Activated naive CD4-positive, alpha-beta T cell (primary cell): ENCODE measurements at regions not wholly inside any gene's neighbourhood (a gene's known extent, or its start where the extent isn't known, plus 50 kb on each side); places are given as distances from the start of the nearest gene placed in this dataset.

ENCODE experiments used
- DNase-seq, 4 experiments: peaks; one replicate each; lab custom pipeline; 2025; lab: John Stamatoyannopoulos, UW

- DNase-seq = no peak
Observed at GRCh38 chr2:6355886-6356761, 509.6 kb downstream of the CMPK2 start.

GRCh38 chr2:6358546-6358945, 507.2 kb downstream of the CMPK2 start:
- DNase-seq = no peak

- no peak for DNase-seq
Observed at GRCh38 chr2:6358985-6359384, 506.7 kb downstream of the CMPK2 start.

DNA sequence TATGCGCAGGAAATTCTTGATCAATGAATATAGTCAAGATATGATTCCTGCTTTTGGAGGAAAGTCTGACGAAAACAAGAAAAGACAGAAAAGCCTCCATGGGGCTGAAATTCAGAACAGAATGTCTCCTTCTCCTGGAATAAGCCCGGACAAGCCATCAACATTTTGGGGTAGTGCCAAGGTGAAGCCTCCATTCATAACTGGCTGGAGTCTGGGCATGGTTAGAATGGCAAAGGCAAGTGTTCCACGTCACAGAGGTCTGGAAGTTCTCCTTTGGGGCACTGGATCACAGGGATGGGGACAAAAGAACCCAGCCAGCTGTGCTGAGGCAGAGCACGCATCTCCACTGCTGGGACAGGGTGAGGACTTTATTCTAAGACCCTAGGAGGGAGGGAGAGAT, 505.7 kb downstream of the CMPK2 start:
- no peak for DNase-seq

GRCh38 chr2:6362671-6363450, 502.8 kb downstream of the CMPK2 start:
- no peak for DNase-seq

GRCh38 chr2:6368281-6368680, 497.4 kb downstream of the CMPK2 start:
- DNase-seq = no peak

GRCh38 chr2:6369266-6369665, 496.4 kb downstream of the CMPK2 start:
- no peak for DNase-seq

DNA sequence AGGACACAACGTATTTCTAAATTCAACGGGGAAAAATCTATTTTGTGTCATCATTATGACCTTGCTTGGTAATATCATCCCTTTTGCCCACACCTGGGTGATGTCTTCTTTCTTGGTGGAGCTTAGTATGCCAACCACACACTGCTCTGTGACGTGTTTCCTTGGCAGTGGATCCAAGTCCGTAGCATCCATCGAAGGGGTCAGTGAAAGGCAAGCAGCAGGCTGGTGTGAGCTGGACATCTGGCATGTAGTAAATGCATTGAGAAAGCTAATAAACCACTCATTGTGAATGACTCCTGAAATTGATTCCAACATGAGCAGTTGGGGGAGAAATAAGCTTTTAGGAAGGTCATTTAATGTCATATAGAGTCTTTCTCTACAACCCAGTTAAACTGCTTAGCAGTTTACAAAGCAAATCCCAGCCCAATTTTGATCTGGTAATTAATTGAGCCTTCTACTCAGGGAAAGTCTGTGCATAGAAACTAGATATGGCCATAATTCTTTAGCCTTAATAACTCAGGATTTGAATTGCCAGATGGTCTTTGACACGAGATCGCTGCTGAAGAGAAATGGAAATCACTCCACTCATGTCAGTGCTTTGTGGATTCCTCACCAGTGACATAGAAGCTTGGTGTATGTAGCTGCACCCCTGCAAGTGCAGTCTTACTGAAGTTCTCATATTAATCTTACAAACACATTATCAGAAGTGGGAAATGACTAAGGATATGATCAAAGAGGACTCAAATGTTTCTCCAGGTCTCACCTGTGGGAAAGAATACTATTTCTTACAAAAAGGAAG, 494.8 kb downstream of the CMPK2 start:
- no peak for DNase-seq

DNA sequence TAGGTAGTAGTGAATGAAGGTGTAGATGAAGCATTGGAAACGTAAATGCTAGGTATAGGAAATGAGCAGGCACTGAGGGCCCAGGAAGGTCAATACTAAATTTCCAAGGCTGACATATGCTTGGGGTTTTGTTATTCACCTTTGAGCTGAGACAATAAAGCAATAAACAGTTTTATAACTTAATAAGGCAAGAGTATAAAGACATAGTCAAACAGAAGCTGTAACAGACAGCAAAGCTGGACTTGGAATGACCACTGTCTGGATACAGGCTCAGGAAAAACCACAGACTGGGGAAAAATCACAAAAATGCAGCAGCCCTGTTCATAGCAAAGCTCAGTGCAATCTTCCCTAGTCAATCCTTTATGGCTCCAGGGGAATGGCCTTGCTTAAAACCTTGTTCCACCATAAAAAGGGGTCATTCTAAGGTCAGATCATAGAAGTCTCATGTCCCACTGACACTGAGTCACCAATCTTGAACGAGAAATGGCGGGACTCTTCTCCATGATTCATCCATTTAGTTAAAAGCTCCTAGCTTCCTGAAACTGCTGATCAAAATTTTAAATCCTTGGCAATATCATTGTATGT, 493.3 kb downstream of the CMPK2 start:
- DNase-seq = no peak

DNA sequence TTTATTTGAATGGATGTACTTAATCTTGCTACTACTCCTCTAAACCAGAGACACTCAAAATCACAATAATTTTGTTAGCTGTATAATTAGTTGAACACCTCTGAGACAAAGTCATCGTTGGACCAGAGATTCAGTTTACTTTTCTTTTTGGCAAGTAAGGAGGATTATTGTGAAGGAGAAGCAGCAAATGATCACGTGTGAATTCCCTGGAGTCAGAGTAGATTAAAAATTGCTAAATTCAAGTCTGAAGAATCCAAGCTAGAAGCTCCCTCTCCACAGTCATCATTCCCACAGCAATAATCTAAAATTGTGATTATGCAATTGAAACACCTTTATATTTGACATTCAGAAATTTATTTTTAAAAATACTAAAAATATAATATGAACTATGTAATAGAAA, 484.4 kb downstream of the CMPK2 start:
- DNase-seq = no peak

GRCh38 chr2:6384341-6384740, 481.4 kb downstream of the CMPK2 start:
- no peak for DNase-seq

DNA sequence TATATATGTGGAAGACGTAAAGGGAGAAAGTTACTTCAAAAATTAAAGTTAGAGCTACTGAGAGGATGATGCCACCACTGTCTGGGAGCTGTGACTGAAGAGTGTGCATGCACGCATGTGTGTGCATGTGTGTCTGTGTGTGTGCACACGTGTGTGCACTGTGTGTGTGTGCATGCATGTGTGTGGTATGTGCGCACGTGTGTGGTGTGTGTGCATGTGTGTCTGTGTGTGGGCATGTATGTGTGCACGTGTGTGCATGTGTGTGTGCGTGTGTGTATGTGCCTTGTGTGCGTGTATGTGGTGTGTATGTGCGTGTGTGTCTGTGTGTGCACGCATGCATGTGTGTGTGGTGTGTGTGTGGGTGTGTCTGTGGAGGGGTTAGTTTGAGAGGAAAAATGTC, 473.4 kb downstream of the CMPK2 start:
- DNase-seq = no peak

DNA sequence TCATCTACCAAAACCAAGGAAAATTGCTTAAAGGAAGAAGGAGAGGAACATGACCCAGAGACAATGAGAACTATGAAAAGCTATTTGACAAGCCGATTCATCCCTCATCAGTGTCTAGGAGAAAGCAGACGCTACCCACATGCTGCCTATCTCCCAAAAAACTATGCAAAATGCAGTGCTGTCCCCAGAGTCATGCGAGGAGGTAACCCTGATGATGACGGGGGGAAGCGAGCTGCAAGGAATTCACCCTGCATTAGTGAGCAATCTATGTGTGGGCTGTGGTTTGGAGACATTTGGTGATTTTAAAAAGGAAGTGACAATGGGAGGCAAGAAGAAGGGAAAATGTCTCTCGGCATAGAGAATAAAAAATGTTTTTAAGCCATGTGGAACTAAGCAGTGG, 472.7 kb downstream of the CMPK2 start:
- DNase-seq = no peak

DNA sequence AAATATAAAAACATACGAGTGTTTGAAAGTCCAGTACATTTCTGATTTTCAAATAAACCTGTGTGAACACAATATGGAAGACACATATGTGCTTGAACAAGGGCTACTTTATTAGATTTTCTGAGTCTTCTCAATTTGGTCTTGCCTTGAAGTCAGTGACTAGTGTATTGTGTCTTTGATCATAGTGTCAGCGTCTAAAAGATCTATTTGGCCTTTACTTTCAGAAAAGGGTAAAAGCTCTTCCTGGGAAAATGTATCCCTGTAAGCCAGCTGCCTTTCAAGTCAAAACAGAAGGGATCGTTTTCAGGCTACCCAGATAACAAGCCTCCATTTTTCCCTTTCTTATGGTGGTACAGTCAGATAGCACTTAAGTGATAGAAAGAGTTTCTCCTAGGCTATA, 471.9 kb downstream of the CMPK2 start:
- no peak for DNase-seq

- DNase-seq = no peak
Observed at GRCh38 chr2:6394276-6394675, 471.4 kb downstream of the CMPK2 start.

DNA sequence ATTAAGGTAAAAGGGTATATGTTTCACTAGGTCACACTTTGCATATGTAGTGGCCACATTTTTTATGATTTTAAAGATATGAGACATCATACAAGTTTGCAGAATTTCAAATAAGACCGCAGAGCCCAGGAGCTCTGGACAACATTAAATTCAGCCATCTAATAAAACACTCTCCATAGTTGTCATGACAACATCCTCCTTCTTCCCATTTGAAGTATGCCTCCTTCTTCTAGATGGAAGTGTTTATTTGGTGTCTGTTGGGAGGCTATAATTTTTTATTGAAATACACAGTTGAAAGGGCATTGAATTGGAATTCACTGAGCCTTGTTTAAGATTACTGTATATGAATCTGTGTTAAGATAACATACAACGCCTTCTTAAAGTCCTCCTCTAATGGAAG, 467.3 kb downstream of the CMPK2 start:
- DNase-seq = no peak

DNA sequence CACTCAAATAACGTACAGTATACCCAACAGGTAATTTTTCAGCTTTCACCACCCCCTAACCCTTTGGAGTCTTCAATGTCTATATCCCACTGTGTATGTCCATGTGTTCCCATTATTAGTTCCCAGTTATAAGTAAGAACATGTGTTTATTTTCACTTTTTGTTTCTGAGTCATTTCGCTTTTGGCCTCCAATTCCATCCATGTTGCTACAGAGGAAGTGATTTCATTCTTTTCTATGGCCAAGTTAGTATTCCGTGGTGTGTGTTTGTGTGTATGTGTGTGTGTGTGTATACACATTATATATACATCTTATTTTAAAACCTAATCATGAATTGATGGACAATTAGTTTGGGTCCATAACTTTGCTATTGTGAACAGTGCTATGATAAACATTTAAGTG, 464.4 kb downstream of the CMPK2 start:
- no peak for DNase-seq

DNA sequence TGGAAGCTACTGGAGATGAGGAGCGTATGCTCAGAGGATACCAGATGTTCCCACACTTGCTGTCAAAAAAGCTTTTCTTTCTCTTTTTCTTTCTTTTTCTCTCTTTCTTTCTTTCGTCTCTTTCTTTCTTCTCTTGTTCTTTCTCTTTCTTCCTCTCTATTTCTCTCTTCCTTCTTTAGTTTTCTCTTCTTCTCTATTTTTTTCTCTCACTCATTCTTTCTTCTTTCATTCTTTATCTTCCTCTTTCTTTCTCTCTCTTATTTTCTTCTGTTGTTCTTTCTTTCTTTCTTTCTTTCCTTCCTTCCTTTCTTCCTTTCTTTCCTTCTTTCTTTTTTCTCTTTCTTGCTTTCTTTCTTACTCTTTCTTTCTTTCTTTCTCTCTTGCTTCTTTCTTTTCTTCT, 457.6 kb downstream of the CMPK2 start:
- DNase-seq = no peak

GRCh38 chr2:6410313-6410712, 455.4 kb downstream of the CMPK2 start:
- DNase-seq = no peak

DNA sequence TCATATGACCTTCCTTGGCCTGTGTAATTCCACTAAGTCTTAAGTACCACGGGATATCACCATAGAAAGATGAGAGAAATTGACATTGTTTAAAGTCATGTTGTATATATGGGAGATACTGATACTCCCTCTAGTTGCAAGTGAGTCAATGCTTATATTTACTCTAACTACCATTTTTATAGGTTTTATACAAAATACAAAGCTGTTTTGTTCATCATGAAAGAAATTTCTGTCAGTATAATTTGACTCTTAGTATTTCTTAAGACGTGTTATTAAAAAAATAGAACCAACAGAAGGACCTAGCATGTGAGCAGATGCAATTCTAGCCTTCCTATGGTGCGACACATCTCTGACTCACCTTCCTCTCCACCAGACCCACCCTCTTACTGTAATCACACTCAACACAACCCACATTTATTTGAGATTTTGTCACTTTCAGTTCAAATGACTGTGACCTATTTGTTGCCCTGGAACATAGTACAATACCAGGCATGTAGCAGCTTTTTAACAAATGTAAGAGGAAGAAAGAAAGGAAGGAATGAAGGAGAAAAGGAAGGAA, 453.1 kb downstream of the CMPK2 start:
- no peak for DNase-seq

DNA sequence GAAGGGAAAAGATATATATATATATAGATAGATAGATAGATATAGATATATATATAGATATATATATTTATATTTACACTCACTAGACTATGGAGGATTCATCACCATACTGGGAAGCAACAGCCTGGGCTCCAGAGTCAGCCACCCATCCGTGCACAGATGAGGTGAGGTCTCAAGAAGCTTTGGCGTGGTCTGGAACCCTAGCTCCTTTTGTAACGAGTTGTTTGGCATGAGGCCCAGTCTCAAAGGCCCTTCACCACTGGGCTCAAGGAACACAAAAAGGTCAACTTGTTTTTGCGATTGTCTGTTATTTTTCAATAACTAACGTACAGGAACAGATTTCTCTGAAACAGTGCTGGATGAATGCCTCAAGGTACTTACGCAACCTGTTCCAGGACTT, 448.7 kb downstream of the CMPK2 start:
- no peak for DNase-seq

DNA sequence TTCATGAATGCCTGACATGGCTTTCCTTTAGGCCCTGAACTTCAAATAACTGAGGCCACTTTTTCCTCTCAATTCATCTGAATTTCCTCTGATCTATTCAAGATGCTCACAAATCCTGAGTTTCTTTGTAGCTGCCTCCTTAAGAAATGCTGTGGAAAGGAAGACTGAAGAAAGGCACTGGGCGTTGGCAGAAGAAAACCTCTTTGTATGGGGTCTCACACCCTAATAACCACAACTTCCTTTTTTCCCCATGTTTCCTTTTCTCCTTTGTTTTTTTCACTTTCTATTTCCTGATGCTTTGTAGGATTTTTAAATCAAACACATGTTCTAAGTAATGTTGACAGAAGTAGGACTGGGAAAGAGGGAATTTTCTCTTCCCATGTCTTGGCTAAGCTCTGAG, 447.4 kb downstream of the CMPK2 start:
- no peak for DNase-seq
